ENCODE measurements at regions not wholly inside any gene's neighbourhood (a gene's known extent, or its start where the extent isn't known, plus 50 kb on each side); places are given as distances from the start of the nearest gene placed in this dataset.

- Histone ChIP-seq H4K91ac (ENCODE audit: low read length) (no peak overlapping the region), H3K18ac (ENCODE audit: low read depth in 1 of 2, low read length in 2 of 2) (peak overlapping the region in 1 of 2 experiments; percentile 39), H2AK5ac (ENCODE audit: low read length, severe bottlenecking) (no peak overlapping the region), H2BK12ac (ENCODE audit: low read length in 2 of 2) (no peak overlapping the region), H3K79me1 (replicated peaks; ENCODE audit: low read length, poor library complexity, severe bottlenecking) (no peaks in the 10 kb centered on the region), H3K9ac (ENCODE audit: low read length) (no peak overlapping the region), H4K8ac (ENCODE audit: low read length) (no peak overlapping the region), H2BK120ac (ENCODE audit: low read depth, low read length) (no peak overlapping the region), H3K23ac (ENCODE audit: low read length in 2 of 2) (no peak overlapping the region), H3K4me2 (ENCODE audit: low read length, poor library complexity, severe bottlenecking) (no peak overlapping the region), H2BK5ac (ENCODE audit: low read depth, low read length, poor library complexity, severe bottlenecking) (no peak overlapping the region), H3K4ac (ENCODE audit: low read depth in 1 of 2, low read length in 2 of 2) (no peak overlapping the region), H3K9me3 (ENCODE audit: control insufficient read depth, low read length) (no peaks in the 10 kb centered on the region), H3K14ac (ENCODE audit: low read length in 2 of 2) (no peak overlapping the region), H3K36me3 (ENCODE audit: control insufficient read depth in 1 of 2, insufficient read depth in 2 of 2, low read depth in 1 of 2, low read length in 2 of 2) (no peaks in the 10 kb centered on the region), H3K4me3 (ENCODE audit: insufficient read depth in 1 of 2, low read depth in 1 of 2, low read length in 2 of 2) (no peak overlapping the region), H3K27ac (ENCODE audit: low read length, poor library complexity, severe bottlenecking) (no peak overlapping the region), H2AFZ (ENCODE audit: low read depth, low read length) (no peak overlapping the region), H2BK15ac (ENCODE audit: low read depth, poor library complexity, severe bottlenecking) (no peak overlapping the region), H3K27me3 (ENCODE audit: control insufficient read depth in 1 of 2, insufficient read depth in 1 of 2, low read length in 2 of 2) (no peaks in the 10 kb centered on the region), H3K4me1 (ENCODE audit: control insufficient read depth, insufficient read depth, low read depth, low read length) (no peaks in the 10 kb centered on the region)
- DNase-seq, result peak; percentile 37
- WGBS, result no CpG with 5 or more reads among the region's 1 CpG
These were observed 86.0 kb upstream of the ANKRD1 start for GRCh38 chr10:91006752-91007346.

- Histone ChIP-seq H3K36me3 (ENCODE audit: control insufficient read depth in 1 of 2, insufficient read depth in 2 of 2, low read depth in 1 of 2, low read length in 2 of 2) (no peaks in the 10 kb centered on the region), H3K9ac (ENCODE audit: low read length) (no peak overlapping the region), H4K8ac (ENCODE audit: low read length) (no peak overlapping the region), H2BK120ac (ENCODE audit: low read depth, low read length) (no peak overlapping the region), H2BK15ac (ENCODE audit: low read depth, poor library complexity, severe bottlenecking) (no peak overlapping the region), H3K9me3 (ENCODE audit: control insufficient read depth, low read length) (no peaks in the 10 kb centered on the region), H3K4me1 (ENCODE audit: control insufficient read depth, insufficient read depth, low read depth, low read length) (no peaks in the 10 kb centered on the region), H3K18ac (ENCODE audit: low read depth in 1 of 2, low read length in 2 of 2) (no peak overlapping the region), H3K27ac (ENCODE audit: low read length, poor library complexity, severe bottlenecking) (no peak overlapping the region), H3K4me3 (ENCODE audit: insufficient read depth in 1 of 2, low read depth in 1 of 2, low read length in 2 of 2) (no peak overlapping the region), H2BK12ac (ENCODE audit: low read length in 2 of 2) (no peak overlapping the region), H2AFZ (ENCODE audit: low read depth, low read length) (no peak overlapping the region), H4K91ac (ENCODE audit: low read length) (no peak overlapping the region), H3K27me3 (ENCODE audit: control insufficient read depth in 1 of 2, insufficient read depth in 1 of 2, low read length in 2 of 2) (no peaks in the 10 kb centered on the region), H3K4me2 (ENCODE audit: low read length, poor library complexity, severe bottlenecking) (no peak overlapping the region), H3K14ac (ENCODE audit: low read length in 2 of 2) (no peak overlapping the region), H2AK5ac (ENCODE audit: low read length, severe bottlenecking) (no peak overlapping the region), H3K4ac (ENCODE audit: low read depth in 1 of 2, low read length in 2 of 2) (no peak overlapping the region), H2BK5ac (ENCODE audit: low read depth, low read length, poor library complexity, severe bottlenecking) (no peak overlapping the region), H3K79me1 (replicated peaks; ENCODE audit: low read length, poor library complexity, severe bottlenecking) (no peaks in the 10 kb centered on the region), H3K23ac (ENCODE audit: low read length in 2 of 2) (no peak overlapping the region)
- no peak for DNase-seq
These were observed 86.8 kb upstream of the ANKRD1 start for GRCh38 chr10:91007655-91008054.

GRCh38 chr10:91009121-91009520 lies 88.2 kb upstream of the ANKRD1 start:
- H3K79me1 ChIP-seq (replicated peaks; ENCODE audit: low read length, poor library complexity, severe bottlenecking), result no peaks in the 10 kb centered on the region
- H2BK12ac ChIP-seq (ENCODE audit: low read length in 2 of 2), result no peak overlapping the region
- no peaks in the 10 kb centered on the region for H3K4me1 ChIP-seq (ENCODE audit: control insufficient read depth, insufficient read depth, low read depth, low read length)
- H2AK5ac ChIP-seq (ENCODE audit: low read length, severe bottlenecking), result no peak overlapping the region
- no peak overlapping the region for H4K91ac ChIP-seq (ENCODE audit: low read length)
- H3K4me2 ChIP-seq (ENCODE audit: low read length, poor library complexity, severe bottlenecking), result no peak overlapping the region
- H3K27ac ChIP-seq (ENCODE audit: low read length, poor library complexity, severe bottlenecking), result no peak overlapping the region
- no peak overlapping the region for H3K4ac ChIP-seq (ENCODE audit: low read depth in 1 of 2, low read length in 2 of 2)
- H3K18ac ChIP-seq (ENCODE audit: low read depth in 1 of 2, low read length in 2 of 2), result no peak overlapping the region
- H2BK15ac ChIP-seq (ENCODE audit: low read depth, poor library complexity, severe bottlenecking), result no peak overlapping the region
- H2BK120ac ChIP-seq (ENCODE audit: low read depth, low read length), result no peak overlapping the region
- H3K14ac ChIP-seq (ENCODE audit: low read length in 2 of 2), result no peak overlapping the region
- no peak for DNase-seq
- H3K9me3 ChIP-seq (ENCODE audit: control insufficient read depth, low read length), result no peaks in the 10 kb centered on the region
- no peaks in the 10 kb centered on the region for H3K27me3 ChIP-seq (ENCODE audit: control insufficient read depth in 1 of 2, insufficient read depth in 1 of 2, low read length in 2 of 2)
- no peak overlapping the region for H2AFZ ChIP-seq (ENCODE audit: low read depth, low read length)
- no peak overlapping the region for H3K23ac ChIP-seq (ENCODE audit: low read length in 2 of 2)
- H3K9ac ChIP-seq (ENCODE audit: low read length), result no peak overlapping the region
- H4K8ac ChIP-seq (ENCODE audit: low read length), result no peak overlapping the region
- H3K4me3 ChIP-seq (ENCODE audit: insufficient read depth in 1 of 2, low read depth in 1 of 2, low read length in 2 of 2), result no peak overlapping the region
- H2BK5ac ChIP-seq (ENCODE audit: low read depth, low read length, poor library complexity, severe bottlenecking), result no peak overlapping the region
- 85% methylated on average over 1 of the region's 1 CpG for WGBS
- no peaks in the 10 kb centered on the region for H3K36me3 ChIP-seq (ENCODE audit: control insufficient read depth in 1 of 2, insufficient read depth in 2 of 2, low read depth in 1 of 2, low read length in 2 of 2)

- Histone ChIP-seq H4K91ac (ENCODE audit: low read length) (no peak overlapping the region), H3K4me1 (ENCODE audit: control insufficient read depth, insufficient read depth, low read depth, low read length) (no peaks in the 10 kb centered on the region), H3K4me2 (ENCODE audit: low read length, poor library complexity, severe bottlenecking) (no peak overlapping the region), H3K36me3 (ENCODE audit: control insufficient read depth in 1 of 2, insufficient read depth in 2 of 2, low read depth in 1 of 2, low read length in 2 of 2) (no peaks in the 10 kb centered on the region), H3K27ac (ENCODE audit: low read length, poor library complexity, severe bottlenecking) (no peak overlapping the region), H3K14ac (ENCODE audit: low read length in 2 of 2) (no peak overlapping the region), H4K8ac (ENCODE audit: low read length) (no peak overlapping the region), H3K9me3 (ENCODE audit: control insufficient read depth, low read length) (no peaks in the 10 kb centered on the region), H2BK15ac (ENCODE audit: low read depth, poor library complexity, severe bottlenecking) (no peak overlapping the region), H2BK5ac (ENCODE audit: low read depth, low read length, poor library complexity, severe bottlenecking) (no peak overlapping the region), H2AFZ (ENCODE audit: low read depth, low read length) (no peak overlapping the region), H2BK120ac (ENCODE audit: low read depth, low read length) (no peak overlapping the region), H3K4ac (ENCODE audit: low read depth in 1 of 2, low read length in 2 of 2) (no peak overlapping the region), H3K23ac (ENCODE audit: low read length in 2 of 2) (no peak overlapping the region), H2BK12ac (ENCODE audit: low read length in 2 of 2) (no peak overlapping the region), H3K79me1 (replicated peaks; ENCODE audit: low read length, poor library complexity, severe bottlenecking) (no peaks in the 10 kb centered on the region), H2AK5ac (ENCODE audit: low read length, severe bottlenecking) (no peak overlapping the region), H3K9ac (ENCODE audit: low read length) (no peak overlapping the region), H3K27me3 (ENCODE audit: control insufficient read depth in 1 of 2, insufficient read depth in 1 of 2, low read length in 2 of 2) (no peaks in the 10 kb centered on the region), H3K18ac (ENCODE audit: low read depth in 1 of 2, low read length in 2 of 2) (no peak overlapping the region), H3K4me3 (ENCODE audit: insufficient read depth in 1 of 2, low read depth in 1 of 2, low read length in 2 of 2) (no peak overlapping the region)
- no peak for DNase-seq
- WGBS, result 88% methylated on average over 1 of the region's 3 CpGs
These were observed 90.1 kb upstream of the ANKRD1 start for GRCh38 chr10:91010952-91011351.
